Activated T-helper 1 cell treated with anti-CD3 and anti-CD28 coated beads, Interleukin-12 subunit alpha, Interleukin-12 subunit beta, Interleukin-2, Interleukin-4 antibody, amounts not matched to agents 30 ng/mL and 10 ng/mL and 1 ng/mL, durations not matched to agents 14 hours and 24 hours and 36 hours (primary cell): ENCODE measurements at regions not wholly inside any gene's neighbourhood (a gene's known extent, or its start where the extent isn't known, plus 50 kb on each side); places are given as distances from the start of the nearest gene placed in this dataset.
"Not testable (repeated sequence)": the region's sequence is repeated elsewhere in the genome, so short reads cannot be mapped to it uniquely, and the experiment has no call there.

ENCODE experiments used
- DNase-seq: peaks from one replicate; pipeline ENCODE4 v3.0.0; 2021; ENCODE audit warnings: low spot score
- H3K27ac Mint-ChIP-seq: one replicate; pipeline ENCODE4 v1.8.0; 2021; ENCODE audit warnings: mild to moderate bottlenecking, mixed read lengths
- H3K27me3 Mint-ChIP-seq: one replicate; pipeline ENCODE4 v1.8.0; 2022; ENCODE audit warnings: mild to moderate bottlenecking, moderate library complexity, mixed read lengths; ENCODE audit not compliant: insufficient read depth
- H3K36me3 Mint-ChIP-seq: one replicate; pipeline ENCODE4 v1.8.0; 2021; ENCODE audit warnings: low read depth, mixed read lengths
- H3K4me1 Mint-ChIP-seq: one replicate; pipeline ENCODE4 v1.8.0; 2021; ENCODE audit warnings: low read depth, mixed read lengths
- H3K4me3 Mint-ChIP-seq: one replicate; pipeline ENCODE4 v1.8.0; 2021; ENCODE audit warnings: mild to moderate bottlenecking, moderate library complexity, mixed read lengths
- H3K9me3 Mint-ChIP-seq: one replicate; pipeline ENCODE4 v1.8.0; 2021; ENCODE audit warnings: mixed read lengths
- intact Hi-C: fragments of 100-400 bp; cut with micrococcal nuclease; formaldehyde crosslinking; loops from one replicate; pipeline ENCODE4 v1.15.1; 2024

- H3K4me3 Mint-ChIP-seq, DNase-seq, H3K27me3 Mint-ChIP-seq, H3K36me3 Mint-ChIP-seq, intact Hi-C loops, H3K27ac Mint-ChIP-seq, H3K9me3 Mint-ChIP-seq, H3K4me1 Mint-ChIP-seq: not testable (repeated sequence)
Measured at GRCh38 chr10:84739126-84739525, 410.7 kb downstream of the CCSER2 start.

- DNase-seq = no peak
- Mint-ChIP-seq H3K27me3 (no peaks in the 10 kb centered on the region), H3K9me3 (no peaks in the 10 kb centered on the region), H3K4me1 (no peaks in the 10 kb centered on the region), H3K4me3 (no peak overlapping the region), H3K36me3 (no peaks in the 10 kb centered on the region), H3K27ac (no peak overlapping the region)
- intact Hi-C loops = no loop called here
Measured at GRCh38 chr10:84739641-84740040, 411.3 kb downstream of the CCSER2 start.

- intact Hi-C loops = no loop called here
- Mint-ChIP-seq H3K27ac (no peak overlapping the region), H3K36me3 (no peaks in the 10 kb centered on the region), H3K27me3 (peaks cover 3% of the 10 kb centered on the region), H3K9me3 (no peaks in the 10 kb centered on the region), H3K4me1 (no peaks in the 10 kb centered on the region), H3K4me3 (no peak overlapping the region)
- DNase-seq = no peak
Measured at GRCh38 chr10:84743483-84743882, 415.1 kb downstream of the CCSER2 start.

DNA sequence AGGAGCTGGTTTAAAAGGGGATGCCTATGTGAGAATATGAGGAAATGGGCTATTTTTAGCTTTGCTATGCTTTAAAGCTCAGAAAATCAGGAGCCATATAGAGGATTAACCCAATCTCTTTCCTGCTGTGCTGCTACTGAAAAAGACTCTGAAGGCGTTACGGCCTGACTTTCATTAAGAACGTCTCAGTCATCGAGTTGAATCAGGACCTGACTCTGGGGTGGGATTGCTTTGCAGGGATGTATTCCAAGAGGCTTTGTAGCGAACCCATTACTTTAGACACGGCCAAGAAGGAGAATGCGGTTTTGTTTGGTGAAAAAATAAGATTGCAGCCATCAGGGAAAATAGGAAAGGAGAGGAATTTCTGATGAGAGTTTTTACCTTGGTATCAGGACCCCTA is 426.9 kb downstream of the CCSER2 start:
- Mint-ChIP-seq H3K4me3 (no peak overlapping the region), H3K4me1 (no peaks in the 10 kb centered on the region), H3K9me3 (no peaks in the 10 kb centered on the region), H3K27me3 (no peaks in the 10 kb centered on the region), H3K36me3 (no peaks in the 10 kb centered on the region), H3K27ac (no peak overlapping the region)
- no peak for DNase-seq
- intact Hi-C loops = no loop called here

GRCh38 chr10:84756653-84757052 is 428.3 kb downstream of the CCSER2 start:
- H3K4me3 Mint-ChIP-seq, H3K36me3 Mint-ChIP-seq, DNase-seq, intact Hi-C loops, H3K4me1 Mint-ChIP-seq, H3K27ac Mint-ChIP-seq, H3K27me3 Mint-ChIP-seq, H3K9me3 Mint-ChIP-seq: not testable (repeated sequence)

DNA sequence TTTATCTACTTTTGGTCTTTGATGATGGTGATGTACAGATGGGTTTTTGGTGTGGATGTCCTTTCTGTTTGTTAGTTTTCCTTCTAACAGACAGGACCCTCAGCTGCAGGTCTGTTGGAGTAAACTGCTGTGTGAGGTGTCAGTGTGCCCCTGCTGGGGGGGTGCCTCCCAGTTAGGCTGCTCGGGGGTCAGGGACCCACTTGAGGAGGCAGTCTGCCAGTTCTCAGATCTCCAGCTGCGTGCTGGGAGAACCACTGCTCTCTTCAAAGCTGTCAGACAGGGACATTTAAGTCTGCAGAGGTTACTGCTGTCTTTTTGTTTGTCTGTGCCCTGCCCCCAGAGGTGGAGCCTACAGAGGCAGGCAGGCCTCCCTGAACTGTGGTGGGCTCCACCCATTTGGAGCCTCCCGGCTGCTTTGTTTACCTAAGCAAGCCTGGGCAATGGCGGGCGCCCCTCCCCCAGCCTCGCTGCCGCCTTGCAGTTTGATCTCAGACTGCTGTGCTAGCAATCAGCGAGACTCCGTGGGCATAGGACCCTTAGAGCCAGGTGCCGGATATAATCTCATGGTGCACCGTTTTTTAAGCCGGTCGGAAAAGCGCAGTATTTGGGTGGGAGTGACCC is 433.7 kb downstream of the CCSER2 start:
- H3K4me1 Mint-ChIP-seq, intact Hi-C loops, H3K4me3 Mint-ChIP-seq, H3K27me3 Mint-ChIP-seq, H3K27ac Mint-ChIP-seq, H3K36me3 Mint-ChIP-seq, H3K9me3 Mint-ChIP-seq, DNase-seq: not testable (repeated sequence)

DNA sequence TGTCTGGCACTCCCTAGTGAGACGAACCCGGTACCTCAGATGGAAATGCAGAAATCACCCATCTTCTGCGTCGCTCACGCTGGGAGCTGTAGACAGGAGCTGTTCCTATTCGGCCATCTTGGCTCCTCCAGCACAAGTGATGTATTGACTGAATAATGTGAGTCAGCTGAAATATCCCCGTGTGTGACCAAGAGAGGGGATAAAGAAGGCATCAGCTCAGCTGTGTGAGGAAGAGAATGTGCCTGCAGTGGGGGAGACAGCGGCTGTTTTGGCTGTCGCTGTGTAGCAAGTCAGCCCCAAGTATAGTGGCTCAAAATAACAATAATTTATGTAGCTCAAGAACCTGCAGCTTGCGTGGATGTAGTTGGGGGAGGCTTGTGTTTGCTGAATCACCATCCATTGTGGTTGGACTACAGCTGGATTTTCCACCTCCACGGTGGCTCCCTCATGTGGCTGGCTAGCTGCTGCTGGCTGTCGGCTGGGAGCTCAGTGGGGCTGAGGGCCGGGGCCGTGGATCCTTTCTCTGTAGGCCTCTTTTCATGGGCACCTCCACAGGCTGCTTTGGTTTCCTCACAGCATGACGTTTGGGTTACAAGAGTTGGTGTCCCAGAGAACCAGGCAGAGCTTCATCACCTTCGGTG is 434.5 kb downstream of the CCSER2 start:
- intact Hi-C loops = no loop called here
- Mint-ChIP-seq H3K4me3 (no peak overlapping the region), H3K36me3 (no peaks in the 10 kb centered on the region), H3K4me1 (no peaks in the 10 kb centered on the region), H3K27me3 (no peaks in the 10 kb centered on the region), H3K9me3 (no peaks in the 10 kb centered on the region), H3K27ac (no peak overlapping the region)
- DNase-seq = no peak

GRCh38 chr10:84763965-84764364 is 435.6 kb downstream of the CCSER2 start:
- H3K4me1 Mint-ChIP-seq = no peaks in the 10 kb centered on the region
- no peak for DNase-seq
- H3K9me3 Mint-ChIP-seq = no peaks in the 10 kb centered on the region
- no peak overlapping the region for H3K4me3 Mint-ChIP-seq
- intact Hi-C loops = no loop called here
- H3K27ac Mint-ChIP-seq = no peak overlapping the region
- no peaks in the 10 kb centered on the region for H3K27me3 Mint-ChIP-seq
- H3K36me3 Mint-ChIP-seq = no peaks in the 10 kb centered on the region

DNA sequence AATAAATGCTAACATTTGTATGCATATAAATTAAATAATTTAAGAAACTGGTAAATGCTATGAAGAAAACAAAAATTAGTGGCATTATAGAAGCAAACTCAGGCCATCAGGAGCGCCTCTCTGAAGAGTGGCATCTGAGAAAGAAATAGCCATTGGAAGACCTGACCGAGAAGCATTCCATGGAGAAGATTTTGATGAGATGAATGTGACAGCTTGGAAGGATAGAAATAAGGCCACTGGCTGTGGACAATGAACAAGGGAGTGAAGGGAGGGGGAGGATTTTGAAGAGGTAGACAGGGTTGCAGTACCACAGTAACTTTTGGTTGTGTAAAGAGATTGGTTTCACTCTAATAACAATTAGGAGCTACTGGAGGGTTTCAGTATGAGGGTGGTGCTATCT is 436.7 kb downstream of the CCSER2 start:
- H3K36me3 Mint-ChIP-seq = no peaks in the 10 kb centered on the region
- no peak overlapping the region for H3K4me3 Mint-ChIP-seq
- intact Hi-C loops = no loop called here
- no peaks in the 10 kb centered on the region for H3K9me3 Mint-ChIP-seq
- H3K27ac Mint-ChIP-seq = no peak overlapping the region
- no peaks in the 10 kb centered on the region for H3K4me1 Mint-ChIP-seq
- H3K27me3 Mint-ChIP-seq = no peaks in the 10 kb centered on the region
- no peak for DNase-seq

DNA sequence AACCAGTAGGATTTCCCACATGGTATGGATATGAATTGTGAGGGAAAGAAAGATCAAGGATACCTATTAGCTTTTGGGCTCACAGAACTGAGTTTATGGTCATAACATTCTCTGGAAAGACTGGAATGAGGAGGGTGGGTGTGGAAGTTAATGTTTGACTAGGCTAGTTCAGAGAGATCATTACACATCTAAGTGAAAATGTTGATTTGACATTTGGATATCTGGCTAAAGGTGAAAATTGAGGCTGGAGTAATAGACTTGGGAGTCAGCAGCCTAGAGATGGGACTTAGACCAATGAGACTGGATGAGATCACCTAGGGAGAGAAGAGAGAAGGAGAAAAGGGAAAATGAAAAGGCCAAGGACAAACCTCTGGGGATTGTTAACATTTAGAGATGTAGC is 437.3 kb downstream of the CCSER2 start:
- Mint-ChIP-seq H3K27ac (no peak overlapping the region), H3K27me3 (no peaks in the 10 kb centered on the region), H3K4me3 (no peak overlapping the region), H3K4me1 (no peaks in the 10 kb centered on the region), H3K9me3 (no peaks in the 10 kb centered on the region), H3K36me3 (no peaks in the 10 kb centered on the region)
- intact Hi-C loops = no loop called here
- DNase-seq = no peak

- H3K27me3 Mint-ChIP-seq = no peaks in the 10 kb centered on the region
- no peak overlapping the region for H3K27ac Mint-ChIP-seq
- DNase-seq = no peak
- intact Hi-C loops = no loop called here
- H3K36me3 Mint-ChIP-seq = no peaks in the 10 kb centered on the region
- H3K4me3 Mint-ChIP-seq = no peak overlapping the region
- no peaks in the 10 kb centered on the region for H3K4me1 Mint-ChIP-seq
- H3K9me3 Mint-ChIP-seq = no peaks in the 10 kb centered on the region
Measured at GRCh38 chr10:84766923-84767322, 438.5 kb downstream of the CCSER2 start.

GRCh38 chr10:84768132-84768531 is 439.7 kb downstream of the CCSER2 start:
- Mint-ChIP-seq H3K4me3 (no peak overlapping the region), H3K4me1 (no peaks in the 10 kb centered on the region), H3K9me3 (no peaks in the 10 kb centered on the region), H3K36me3 (no peaks in the 10 kb centered on the region), H3K27me3 (no peaks in the 10 kb centered on the region), H3K27ac (no peak overlapping the region)
- intact Hi-C loops = no loop called here
- DNase-seq = no peak

- Mint-ChIP-seq H3K36me3 (no peaks in the 10 kb centered on the region), H3K27ac (no peak overlapping the region), H3K9me3 (no peaks in the 10 kb centered on the region), H3K27me3 (no peaks in the 10 kb centered on the region), H3K4me1 (no peaks in the 10 kb centered on the region), H3K4me3 (no peak overlapping the region)
- DNase-seq = no peak
- intact Hi-C loops = no loop called here
Measured at GRCh38 chr10:84770824-84771223, 442.4 kb downstream of the CCSER2 start.

GRCh38 chr10:84783386-84783785 is 455.0 kb downstream of the CCSER2 start:
- Mint-ChIP-seq H3K4me1 (no peaks in the 10 kb centered on the region), H3K27me3 (no peaks in the 10 kb centered on the region), H3K9me3 (no peaks in the 10 kb centered on the region), H3K4me3 (no peak overlapping the region), H3K36me3 (no peaks in the 10 kb centered on the region), H3K27ac (no peak overlapping the region)
- no peak for DNase-seq
- intact Hi-C loops = loop anchor here (5.0 kb wide), 1 partner anchor 1594 kb away; no protein-coding TSS in a partner anchor
